SK-N-SH (cell line): ENCODE measurements at regions not wholly inside any gene's neighbourhood (a gene's known extent, or its start where the extent isn't known, plus 50 kb on each side); places are given as distances from the start of the nearest gene placed in this dataset.

Experiments used
- CTCF ChIP-seq: fragments of 200-600 bp; sonication (generic); IDR thresholded peaks from 2 replicates; pipeline ENCODE4 v1.6.1; 2017; ENCODE audit warnings: antibody characterized with exemption, mild to moderate bottlenecking, moderate library complexity
- YY1 ChIP-seq: IDR thresholded peaks from 2 replicates; pipeline ENCODE4 v1.4.0; 2012; ENCODE audit warnings: low read depth, mild to moderate bottlenecking

GRCh38 chr10:16310440-16310839, 126.4 kb upstream of the PTER start:
- no peak for TF ChIP-seq CTCF
- no peak for TF ChIP-seq YY1
